ENCODE measurements at regions not wholly inside any gene's neighbourhood (a gene's known extent, or its start where the extent isn't known, plus 50 kb on each side); places are given as distances from the start of the nearest gene placed in this dataset.
"Not testable (repeated sequence)": the region's sequence is repeated elsewhere in the genome, so short reads cannot be mapped to it uniquely, and the experiment has no call there.

DNA sequence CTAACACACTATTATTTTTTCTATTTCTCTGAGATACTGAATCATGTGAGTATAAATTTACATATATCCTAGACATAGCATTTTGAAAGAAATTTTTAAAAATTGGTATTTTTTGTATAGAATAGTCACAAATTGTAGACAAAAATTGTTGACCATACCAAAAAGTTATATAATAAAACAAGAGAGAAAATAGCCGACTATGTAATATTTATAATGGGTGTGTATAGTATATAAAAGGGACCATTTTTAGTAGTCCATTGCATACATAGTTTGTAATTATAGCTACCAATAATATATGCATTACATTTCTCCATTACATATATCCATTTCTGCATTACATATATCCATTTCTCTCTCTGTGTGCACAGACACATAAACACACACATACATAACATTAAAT is 590.2 kb downstream of the TMTC2 start:
- no peak for DNase-seq

DNA sequence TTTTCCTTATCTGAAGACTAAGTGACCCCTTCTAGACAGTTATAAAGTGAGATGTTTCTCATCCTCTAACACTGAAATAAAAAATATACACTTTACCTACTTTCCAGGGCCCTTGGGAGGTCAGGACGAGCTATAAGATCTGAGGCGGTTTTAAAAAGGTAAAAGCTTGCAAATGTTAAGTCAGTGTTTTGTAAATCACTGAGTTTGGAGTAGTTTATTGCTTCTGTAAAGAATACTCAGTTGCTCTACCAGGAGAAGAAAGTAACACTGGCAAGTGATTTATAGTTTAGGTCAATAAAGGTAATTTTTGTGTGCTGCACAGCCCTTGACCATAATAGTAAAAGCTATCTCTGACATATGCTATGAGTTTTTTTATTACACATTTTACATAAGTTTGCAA is 584.5 kb downstream of the TMTC2 start:
- DNase-seq: no peak

GRCh38 chr12:83265808-83266207 is 579.1 kb downstream of the TMTC2 start:
- no peak for DNase-seq

DNA sequence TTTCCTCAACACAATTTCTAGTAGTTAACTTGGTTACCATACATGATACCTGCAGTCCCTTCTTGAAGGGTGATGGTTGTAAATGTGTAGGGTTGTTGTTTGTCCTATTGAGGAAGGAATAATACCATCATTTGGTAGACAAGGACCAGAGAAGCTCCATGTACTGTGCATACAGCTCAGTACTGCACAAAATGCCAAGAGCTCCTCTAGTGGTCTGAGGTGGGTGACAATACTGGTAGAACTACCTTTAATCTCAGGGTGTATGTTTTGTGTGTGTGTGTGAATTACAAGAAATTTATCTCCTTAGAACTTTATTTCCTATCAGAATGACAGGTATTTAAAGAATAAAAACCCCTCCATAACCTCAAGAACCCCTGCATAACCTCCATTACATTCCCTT is 575.3 kb downstream of the TMTC2 start:
- DNase-seq: no peak

DNA sequence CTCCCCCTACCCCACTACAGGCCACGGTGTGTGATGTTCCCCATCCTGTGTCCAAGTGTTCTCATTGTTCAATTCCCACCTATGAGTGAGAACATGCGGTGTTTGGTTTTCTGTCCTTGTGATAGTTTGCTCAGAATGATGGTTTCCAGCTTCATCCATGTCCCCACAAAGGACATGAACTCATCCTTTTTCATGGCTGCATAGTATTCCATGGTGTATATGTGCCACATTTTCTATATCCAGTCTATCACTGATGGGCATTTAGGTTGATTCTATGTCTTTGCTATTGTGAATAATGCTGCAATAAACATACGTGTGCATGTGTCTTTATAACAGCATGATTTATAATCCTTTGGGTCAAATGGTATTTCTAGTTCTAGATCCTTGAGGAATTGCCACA is 573.4 kb downstream of the TMTC2 start:
- DNase-seq: not testable (repeated sequence)

DNA sequence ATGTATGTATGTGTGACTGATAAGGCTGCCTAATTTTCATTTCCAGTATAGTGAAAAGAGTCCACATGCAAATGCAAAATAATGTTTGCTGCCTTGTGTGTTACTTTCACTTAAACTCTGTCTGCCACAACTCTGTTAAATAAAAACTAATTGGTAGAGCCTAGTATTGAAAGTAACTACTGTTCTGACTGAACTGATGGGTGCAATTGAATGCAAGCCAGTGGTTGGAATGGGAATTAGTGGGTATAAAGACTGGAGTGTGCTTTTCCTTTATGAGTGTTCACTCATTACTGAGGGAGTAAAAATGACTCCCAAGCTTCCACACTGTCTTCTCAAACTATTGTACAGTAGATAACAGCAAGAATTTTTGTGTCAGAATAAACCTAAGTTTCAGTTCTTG is 571.0 kb downstream of the TMTC2 start:
- no peak for DNase-seq

DNA sequence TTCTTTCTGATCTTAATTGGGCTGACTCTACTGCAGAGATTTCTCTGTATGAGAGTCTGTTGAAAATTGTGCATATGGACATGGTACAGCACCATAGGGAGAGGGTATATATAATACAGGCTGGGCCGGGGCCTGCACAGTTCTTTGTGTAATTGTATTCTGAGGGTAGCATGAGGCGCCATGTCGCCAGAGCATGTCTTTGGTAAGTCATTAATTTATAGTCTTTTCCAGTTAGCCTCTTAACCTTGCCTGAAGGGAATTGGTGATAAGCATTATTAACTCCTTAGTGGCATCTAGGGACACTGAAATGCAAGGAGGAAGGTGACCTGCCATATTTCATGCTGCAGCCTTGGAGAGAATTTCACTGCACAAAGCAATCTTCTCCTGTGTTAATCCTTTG is 569.9 kb downstream of the TMTC2 start:
- DNase-seq: no peak

GRCh38 chr12:83250866-83251265 is 564.2 kb downstream of the TMTC2 start:
- DNase-seq: no peak

DNA sequence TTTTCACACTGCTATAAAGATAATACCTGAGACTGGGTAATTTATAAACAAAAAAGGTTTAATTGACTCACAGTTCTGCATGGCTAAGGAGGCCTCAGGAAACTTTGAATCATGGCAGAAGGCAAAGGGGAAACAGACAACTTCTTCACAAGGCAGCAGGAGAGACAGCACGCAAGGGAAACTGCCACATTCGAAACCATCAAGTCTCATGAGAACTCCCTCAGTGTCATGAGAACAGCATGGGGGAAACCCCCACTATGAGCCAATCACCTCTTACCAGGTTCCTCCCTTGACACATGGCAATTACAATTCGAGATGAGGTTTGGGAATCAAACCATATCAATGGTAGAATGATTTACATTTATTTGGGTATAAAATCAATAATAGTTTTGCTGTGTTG is 558.5 kb downstream of the TMTC2 start:
- no peak for DNase-seq

GRCh38 chr12:83244001-83244400 is 557.3 kb downstream of the TMTC2 start:
- no peak for DNase-seq

- DNase-seq: not testable (repeated sequence)
Measured at GRCh38 chr12:83233987-83234386, 547.3 kb downstream of the TMTC2 start.

DNA sequence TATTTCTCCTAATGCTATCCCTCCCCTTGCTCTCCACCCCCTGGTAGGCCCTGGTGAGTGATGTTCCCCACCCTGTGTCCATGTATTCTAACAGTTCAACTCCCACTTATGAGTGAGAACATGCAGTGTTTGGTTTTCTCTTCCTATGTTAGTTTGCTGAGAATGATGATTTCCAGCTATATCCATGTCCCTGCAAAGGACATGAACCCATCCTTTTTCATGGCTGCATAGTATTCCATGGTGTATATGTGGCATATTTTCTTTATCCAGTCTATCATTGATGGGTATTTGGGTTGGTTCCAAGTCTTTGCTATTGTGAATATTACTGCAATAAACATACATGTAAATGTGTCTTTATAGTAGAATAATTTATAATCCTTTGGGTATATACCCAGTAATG is 540.3 kb downstream of the TMTC2 start:
- DNase-seq: not testable (repeated sequence)

DNA sequence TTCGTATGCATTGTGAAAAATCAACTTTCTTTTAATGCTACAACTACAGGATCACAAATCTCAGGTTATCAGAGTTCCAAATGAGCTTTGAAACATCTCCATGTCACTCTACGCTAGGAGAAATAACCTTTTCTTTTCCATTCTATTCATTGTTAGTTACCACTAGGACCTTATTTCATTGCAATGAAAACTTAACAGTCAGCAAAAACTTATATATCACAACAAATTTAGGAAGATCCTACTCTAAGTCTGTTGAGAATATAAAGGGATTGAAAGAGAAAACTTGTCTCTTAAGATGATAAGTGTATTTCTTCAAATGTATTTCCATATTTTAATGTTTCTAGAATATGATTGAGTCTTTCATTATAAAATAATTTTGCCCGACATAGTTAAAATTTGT is 539.1 kb downstream of the TMTC2 start:
- DNase-seq: no peak

GRCh38 chr12:83224012-83224411 is 537.3 kb downstream of the TMTC2 start:
- DNase-seq: no peak

DNA sequence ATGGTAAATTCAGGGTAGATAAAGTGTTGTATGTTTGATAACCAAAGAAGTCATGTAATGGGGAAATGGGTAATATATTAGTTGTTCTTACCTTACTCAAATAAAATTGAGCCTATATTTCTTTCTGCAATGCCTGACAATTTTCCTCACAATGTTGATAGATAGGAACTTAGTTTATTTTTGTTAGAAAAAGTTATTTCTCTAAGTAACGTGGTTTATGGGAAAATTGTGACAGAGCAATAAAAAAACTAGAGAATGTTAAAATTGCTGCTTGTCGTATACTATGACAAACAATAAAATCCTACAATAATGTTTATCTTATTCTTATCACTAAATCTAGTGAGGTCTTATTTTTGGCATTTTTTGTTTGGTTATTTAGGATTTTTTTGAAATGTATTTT is 534.1 kb downstream of the TMTC2 start:
- DNase-seq: no peak

GRCh38 chr12:83216230-83216629 is 529.5 kb downstream of the TMTC2 start:
- no peak for DNase-seq

GRCh38 chr12:83214185-83214584 is 527.5 kb downstream of the TMTC2 start:
- DNase-seq: no peak

DNA sequence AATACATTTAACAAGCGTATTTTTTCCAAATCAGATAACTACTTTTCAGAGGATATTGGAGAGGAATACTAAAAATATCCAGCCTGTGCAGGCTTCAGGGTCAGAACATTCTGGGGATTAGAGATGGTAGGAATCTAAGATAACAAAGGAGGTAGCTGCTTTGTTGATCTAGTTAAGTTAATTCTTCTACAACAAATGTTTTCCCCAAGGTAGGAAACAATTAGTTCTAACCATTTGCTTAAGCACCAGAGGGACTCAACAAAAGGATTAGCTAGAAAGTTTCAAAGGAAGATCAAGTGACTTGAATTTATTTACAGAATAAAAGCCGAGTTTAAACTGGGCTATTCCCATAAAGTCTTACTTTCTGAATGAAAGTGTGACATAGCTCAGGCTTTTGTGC is 524.2 kb downstream of the TMTC2 start:
- no peak for DNase-seq

GRCh38 chr12:83199069-83199468 is 512.4 kb downstream of the TMTC2 start:
- DNase-seq: no peak

DNA sequence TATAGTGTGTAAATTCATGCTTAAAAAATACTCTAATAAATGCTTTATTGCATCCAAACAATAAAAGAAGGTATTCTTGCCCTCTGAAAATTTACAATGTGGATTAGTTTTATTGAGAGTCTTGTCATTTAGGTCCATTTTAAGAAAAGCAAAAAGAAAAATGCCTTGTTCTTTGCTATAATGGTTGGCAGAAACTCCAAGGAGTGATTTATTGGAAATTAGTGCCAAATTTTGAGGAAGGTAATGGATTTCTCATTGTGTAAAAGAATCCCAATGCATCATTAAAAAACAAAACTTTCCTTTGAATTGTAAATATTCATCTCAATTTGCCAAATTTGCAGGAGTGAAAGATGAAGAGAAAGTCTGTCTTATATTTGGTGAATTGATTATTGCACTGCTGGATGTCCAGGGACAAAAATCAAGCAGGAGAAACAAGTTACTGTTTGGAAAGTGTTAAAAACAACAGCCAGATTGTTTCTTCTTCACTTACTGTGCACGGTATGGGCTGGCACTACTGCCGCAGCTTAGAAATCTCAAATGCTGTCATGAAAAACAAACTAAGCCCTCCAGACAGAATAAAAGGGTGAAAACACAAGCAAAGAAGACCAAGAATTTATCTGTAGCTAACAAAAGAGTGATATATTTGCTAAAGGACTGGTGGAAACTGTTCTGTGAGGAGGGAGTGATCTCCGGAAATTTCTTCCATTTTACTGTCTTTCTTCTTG is 511.7 kb downstream of the TMTC2 start:
- DNase-seq: no peak

DNA sequence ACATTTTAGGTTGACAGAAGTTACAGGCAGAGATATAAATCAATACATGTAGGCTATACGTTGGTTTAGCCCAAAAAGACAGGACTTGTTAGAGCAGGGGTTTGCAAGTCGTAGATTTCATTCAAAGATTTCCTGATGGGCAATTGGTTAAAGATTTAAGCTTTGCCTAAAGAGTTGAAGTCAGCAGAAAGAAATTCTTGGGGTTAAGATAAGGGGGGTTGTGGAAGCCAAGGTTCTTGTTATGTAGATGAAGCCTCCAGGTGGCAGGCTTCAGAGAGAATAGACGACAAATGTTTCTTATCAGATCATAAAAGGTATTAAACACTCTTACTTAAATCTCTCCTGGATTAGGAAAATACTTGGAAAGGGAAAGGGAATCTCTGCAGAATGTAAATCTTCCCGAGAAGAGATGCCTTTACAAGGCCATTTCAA is 510.8 kb downstream of the TMTC2 start:
- no peak for DNase-seq

DNA sequence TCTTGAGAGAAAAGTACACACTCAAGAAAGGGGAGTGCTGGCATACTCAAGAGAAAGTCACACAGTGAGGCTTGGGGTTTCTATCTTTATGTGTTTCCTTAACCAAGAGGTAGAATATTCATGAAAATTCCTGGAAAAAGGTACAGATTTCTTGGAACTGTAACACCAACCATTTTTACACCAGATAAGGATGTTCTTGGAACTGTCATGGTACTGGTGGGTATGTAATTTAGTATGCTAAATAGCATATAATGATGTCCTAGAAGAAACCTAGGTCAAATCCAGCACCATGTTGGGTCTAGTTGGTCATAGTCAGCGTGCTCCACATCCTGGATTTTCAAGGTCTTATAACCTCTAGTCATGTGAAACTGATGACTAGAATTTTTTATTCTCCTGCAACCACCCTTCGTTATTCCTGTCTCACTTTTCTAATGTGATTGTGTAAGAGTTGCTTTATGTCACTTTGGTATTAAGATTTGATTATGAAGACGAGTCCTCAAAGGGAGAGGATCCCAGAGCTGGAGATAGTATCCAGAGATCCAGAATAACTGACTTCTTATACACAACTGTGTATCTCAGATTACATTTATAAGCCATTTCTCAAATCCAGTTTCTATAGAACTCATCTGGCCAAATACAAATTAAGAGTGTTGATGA is 510.1 kb downstream of the TMTC2 start:
- DNase-seq: no peak

DNA sequence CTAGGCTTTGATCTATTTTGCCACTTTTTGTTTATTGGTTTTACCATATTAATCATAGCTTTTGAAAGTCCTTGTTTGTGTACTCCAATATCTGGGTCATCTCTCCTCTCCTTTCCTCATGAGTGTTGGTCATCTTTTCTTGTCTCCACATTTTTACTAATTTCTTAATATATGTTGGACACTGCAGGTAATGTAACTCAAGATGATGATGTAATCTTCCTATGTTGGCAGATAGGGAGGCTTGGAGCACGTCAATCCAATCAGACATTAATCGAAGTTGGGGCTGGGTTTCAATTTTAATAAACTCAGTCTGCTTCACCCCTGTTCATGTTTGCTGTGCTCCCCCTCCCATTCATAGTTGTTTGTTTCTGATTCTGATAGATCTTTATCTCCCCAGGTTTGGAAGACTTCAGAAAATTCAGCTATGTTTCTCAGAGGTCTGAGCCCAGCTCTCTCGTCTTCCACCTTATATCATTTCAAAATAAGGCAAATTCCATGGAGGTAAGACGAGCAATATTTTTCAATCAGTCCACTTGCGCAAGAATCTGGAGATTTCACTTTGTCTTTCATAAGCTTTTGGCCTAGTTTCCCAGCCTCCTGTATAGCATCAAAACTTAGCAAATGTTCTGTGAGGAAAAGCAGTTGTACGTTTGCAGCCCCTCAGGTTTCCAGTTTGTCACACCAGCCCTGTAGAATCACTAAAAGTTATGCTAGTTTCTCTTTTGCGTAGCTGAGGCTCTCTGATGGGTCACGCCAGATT is 504.1 kb downstream of the TMTC2 start:
- DNase-seq: no peak

GRCh38 chr12:83186419-83186818 is 499.7 kb downstream of the TMTC2 start:
- DNase-seq: no peak

All from amniotic stem cell (primary cell).